ENCODE measurements at regions not wholly inside any gene's neighbourhood (a gene's known extent, or its start where the extent isn't known, plus 50 kb on each side); places are given as distances from the start of the nearest gene placed in this dataset.

DNA sequence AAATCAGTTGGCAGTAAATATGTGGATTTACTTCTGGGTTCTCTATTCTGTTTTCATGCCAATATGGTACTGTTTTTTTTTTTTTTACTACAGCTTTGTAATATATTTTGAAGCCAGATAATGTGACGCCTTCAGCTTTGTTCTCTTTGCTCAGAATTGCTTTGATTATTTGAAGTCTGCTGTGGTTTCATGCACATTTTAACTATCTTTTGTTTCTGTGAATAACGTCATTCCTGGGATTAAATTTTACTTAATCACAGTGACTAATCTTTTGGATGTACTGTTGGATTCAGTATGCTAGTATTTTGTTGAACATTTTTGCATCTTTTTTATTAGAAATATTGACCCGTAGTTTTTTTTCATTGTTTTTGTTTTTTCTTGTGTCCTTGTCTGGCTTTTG lies 576.5 kb downstream of the ZNF385D start:
- no peaks in the 10 kb centered on the region for H4K20me1 ChIP-seq (ENCODE audit: insufficient read depth)
- no peak overlapping the region for H3K27ac ChIP-seq (ENCODE audit: low read length)
- no peak overlapping the region for H3K4me3 ChIP-seq (ENCODE audit: low read length)
- H3F3A ChIP-seq (ENCODE audit: insufficient read depth, low read length, poor library complexity, severe bottlenecking) = no peaks in the 10 kb centered on the region
- no peaks in the 10 kb centered on the region for H3K27me3 ChIP-seq (ENCODE audit: insufficient read depth, low read depth, low read length)
- H3K4me2 ChIP-seq (ENCODE audit: low read length) = no peak overlapping the region
- TF ChIP-seq SMC3 (conservative IDR thresholded peaks at IDR 0.05; ENCODE audit: poor library complexity) (no peak), TAF1 (IDR thresholded peaks at IDR 0.05; ENCODE audit: low read depth) (no peak), MXI1 (conservative IDR thresholded peaks at IDR 0.05; ENCODE audit: poor library complexity, severe bottlenecking) (no peak), EZH2 (IDR thresholded peaks at IDR 0.05; ENCODE audit: borderline replicate concordance, insufficient read depth, low read length, poor library complexity, severe bottlenecking) (no peak), EP300 (conservative IDR thresholded peaks at IDR 0.05; ENCODE audit: poor library complexity, severe bottlenecking) (no peak), RAD21 (conservative IDR thresholded peaks at IDR 0.05) (no peak), CTCF (IDR thresholded peaks at IDR 0.05; ENCODE audit: poor library complexity, severe bottlenecking) (no peak), POLR2AphosphoS5 (IDR thresholded peaks at IDR 0.05) (no peak), REST (IDR thresholded peaks at IDR 0.05; ENCODE audit: borderline replicate concordance) (no peak)
- peaks cover 4% of the 10 kb centered on the region for H3K9me3 ChIP-seq (ENCODE audit: low read length)
- H3K9me2 ChIP-seq (ENCODE audit: insufficient read depth, low read length) = no peaks in the 10 kb centered on the region
- no peaks in the 10 kb centered on the region for H3K79me2 ChIP-seq (replicated peaks; ENCODE audit: insufficient read depth, low read length)
- H2AFZ ChIP-seq (ENCODE audit: low read depth, low read length) = no peak overlapping the region
- H3K36me3 ChIP-seq (ENCODE audit: insufficient read depth, low read length) = no peaks in the 10 kb centered on the region
- H3K9ac ChIP-seq (ENCODE audit: low read length) = no peak overlapping the region

- no peak overlapping the region for H3K4me3 ChIP-seq (ENCODE audit: low read length)
- no peak overlapping the region for H3K27ac ChIP-seq (ENCODE audit: low read length)
- no peaks in the 10 kb centered on the region for H3F3A ChIP-seq (ENCODE audit: insufficient read depth, low read length, poor library complexity, severe bottlenecking)
- H3K4me2 ChIP-seq (ENCODE audit: low read length) = no peak overlapping the region
- no peak overlapping the region for H3K9ac ChIP-seq (ENCODE audit: low read length)
- no peaks in the 10 kb centered on the region for H3K9me3 ChIP-seq (ENCODE audit: low read length)
- H3K9me2 ChIP-seq (ENCODE audit: insufficient read depth, low read length) = no peaks in the 10 kb centered on the region
- no peaks in the 10 kb centered on the region for H3K27me3 ChIP-seq (ENCODE audit: insufficient read depth, low read depth, low read length)
- TF ChIP-seq CTCF (IDR thresholded peaks at IDR 0.05; ENCODE audit: poor library complexity, severe bottlenecking) (peak; percentile 12), SMC3 (conservative IDR thresholded peaks at IDR 0.05; ENCODE audit: poor library complexity) (no peak), RAD21 (conservative IDR thresholded peaks at IDR 0.05) (no peak), EP300 (conservative IDR thresholded peaks at IDR 0.05; ENCODE audit: poor library complexity, severe bottlenecking) (no peak), MXI1 (conservative IDR thresholded peaks at IDR 0.05; ENCODE audit: poor library complexity, severe bottlenecking) (no peak)
- H4K20me1 ChIP-seq (ENCODE audit: insufficient read depth) = no peaks in the 10 kb centered on the region
- no peak overlapping the region for H2AFZ ChIP-seq (ENCODE audit: low read depth, low read length)
- no peaks in the 10 kb centered on the region for H3K79me2 ChIP-seq (replicated peaks; ENCODE audit: insufficient read depth, low read length)
- H3K36me3 ChIP-seq (ENCODE audit: insufficient read depth, low read length) = no peaks in the 10 kb centered on the region
Observed at GRCh38 chr3:21170964-21171363, 580.0 kb downstream of the ZNF385D start.

Measured in neural cell (in vitro differentiated cells).